ENCODE measurements at regions not wholly inside any gene's neighbourhood (a gene's known extent, or its start where the extent isn't known, plus 50 kb on each side); places are given as distances from the start of the nearest gene placed in this dataset.
"Not testable (repeated sequence)": the region's sequence is repeated elsewhere in the genome, so short reads cannot be mapped to it uniquely, and the experiment has no call there.

GRCh38 chr9:80501635-80502034, 929.9 kb downstream of the TLE4 start:
- peak; percentile 39 for DNase-seq (ENCODE audit: low read depth)

- DNase-seq (ENCODE audit: low read depth), result no peak
Observed at GRCh38 chr9:80500300-80500699, 928.5 kb downstream of the TLE4 start.

GRCh38 chr9:80498001-80498555, 926.3 kb downstream of the TLE4 start:
- DNase-seq (ENCODE audit: low read depth), result no peak

GRCh38 chr9:80496901-80497556, 925.3 kb downstream of the TLE4 start:
- DNase-seq (ENCODE audit: low read depth), result no peak

GRCh38 chr9:80493258-80493657, 921.5 kb downstream of the TLE4 start:
- DNase-seq (ENCODE audit: low read depth), result no peak

- DNase-seq (ENCODE audit: low read depth), result no peak
Observed at GRCh38 chr9:80492221-80492620, 920.5 kb downstream of the TLE4 start.

GRCh38 chr9:80491086-80491696, 919.4 kb downstream of the TLE4 start:
- no peak for DNase-seq (ENCODE audit: low read depth)

- no peak for DNase-seq (ENCODE audit: low read depth)
Observed at GRCh38 chr9:80489329-80489728, 917.6 kb downstream of the TLE4 start.

- no peak for DNase-seq (ENCODE audit: low read depth)
Observed at GRCh38 chr9:80485420-80486250, 913.9 kb downstream of the TLE4 start.

- DNase-seq (ENCODE audit: low read depth), result not testable (repeated sequence)
Observed at GRCh38 chr9:80482251-80482650, 910.5 kb downstream of the TLE4 start.

- peak; percentile 14 for DNase-seq (ENCODE audit: low read depth)
Observed at GRCh38 chr9:80467632-80468031, 895.9 kb downstream of the TLE4 start.

- no peak for DNase-seq (ENCODE audit: low read depth)
Observed at GRCh38 chr9:80465556-80465955, 893.8 kb downstream of the TLE4 start.

- DNase-seq (ENCODE audit: low read depth), result no peak
Observed at GRCh38 chr9:80449513-80449912, 877.7 kb downstream of the TLE4 start.

GRCh38 chr9:80448996-80449395, 877.2 kb downstream of the TLE4 start:
- DNase-seq (ENCODE audit: low read depth), result no peak

- no peak for DNase-seq (ENCODE audit: low read depth)
Observed at GRCh38 chr9:80447876-80448275, 876.1 kb downstream of the TLE4 start.

GRCh38 chr9:80440724-80441123, 869.0 kb downstream of the TLE4 start:
- no peak for DNase-seq (ENCODE audit: low read depth)

- no peak for DNase-seq (ENCODE audit: low read depth)
Observed at GRCh38 chr9:80437825-80438224, 866.1 kb downstream of the TLE4 start.

GRCh38 chr9:80437091-80437640, 865.4 kb downstream of the TLE4 start:
- DNase-seq (ENCODE audit: low read depth), result no peak

GRCh38 chr9:80435591-80435990, 863.8 kb downstream of the TLE4 start:
- no peak for DNase-seq (ENCODE audit: low read depth)

- DNase-seq (ENCODE audit: low read depth), result no peak
Observed at GRCh38 chr9:80426992-80427391, 855.2 kb downstream of the TLE4 start.

- DNase-seq (ENCODE audit: low read depth), result no peak
Observed at GRCh38 chr9:80417211-80417773, 845.5 kb downstream of the TLE4 start.

Data from myocyte (in vitro differentiated cells).